Lung (tissue), 11 donors: ENCODE measurements at regions not wholly inside any gene's neighbourhood (a gene's known extent, or its start where the extent isn't known, plus 50 kb on each side); places are given as distances from the start of the nearest gene placed in this dataset.

ENCODE experiments used
- ATAC-seq: fragments of 200-7000 bp; cut with Tn5 transposase; one replicate; pipeline ENCODE4 v1.9.1; 2020; ENCODE audit warnings: moderate number of reproducible peaks; ENCODE audit not compliant: insufficient read depth, low FRiP score
- DNase-seq, 3 donors: peaks; one replicate each; pipeline ENCODE4 v3.0.0-alpha.2; 2013 to 2017
- H3K27ac ChIP-seq, 2 donors: one replicate each; pipeline ENCODE4 v1.5.1; 2013; ENCODE audit warnings: mild to moderate bottlenecking in 2 of 2, moderate library complexity in 2 of 2, control low read depth in 1 of 2, inconsistent platforms in 1 of 2, low read depth in 1 of 2, low read length in 1 of 2
- H3K27me3 ChIP-seq, 3 donors: one replicate each; pipeline ENCODE4 v1.5.1; 2013; ENCODE audit warnings: low read length in 2 of 3; ENCODE audit not compliant: control insufficient read depth in 3 of 3, insufficient read depth in 3 of 3
- H3K36me3 ChIP-seq, 4 donors: one replicate each; pipeline ENCODE4 v1.5.1; 2013; ENCODE audit warnings: low read length in 4 of 4, mild to moderate bottlenecking in 1 of 4, moderate library complexity in 1 of 4; ENCODE audit not compliant: control insufficient read depth in 4 of 4, insufficient read depth in 4 of 4
- H3K4me1 ChIP-seq, 5 donors: one replicate each; pipeline ENCODE4 v1.5.1; 2013; ENCODE audit warnings: low read length in 5 of 5, mild to moderate bottlenecking in 2 of 5, moderate library complexity in 1 of 5; ENCODE audit not compliant: control insufficient read depth in 5 of 5, insufficient read depth in 5 of 5
- H3K4me3 ChIP-seq: one replicate; pipeline ENCODE4 v1.5.1; 2013; ENCODE audit warnings: mild to moderate bottlenecking, control low read depth, moderate library complexity
- H3K9ac ChIP-seq, 2 donors: one replicate each; pipeline ENCODE4 v1.5.1; 2013; ENCODE audit warnings: low read length in 2 of 2, control low read depth in 1 of 2; ENCODE audit not compliant: insufficient read depth in 1 of 2
- H3K9me3 ChIP-seq, 4 donors: one replicate each; pipeline ENCODE4 v1.5.1; 2013; ENCODE audit warnings: low read length in 3 of 4, mild to moderate bottlenecking in 1 of 4, moderate library complexity in 1 of 4; ENCODE audit not compliant: control insufficient read depth in 4 of 4, insufficient read depth in 3 of 4
- WGBS, 2 donors: extraction: QIAGEN DNeasy Blood & Tissue Kit; methylation state at CpG; one replicate each; pipeline ENCODE4 v1.1.7; 2013; 5-methylcytosine and 5-hydroxymethylcytosine counted together
- TF ChIP-seq, protein P1 (sequence below): IDR thresholded peaks from 2 replicates; pipeline ENCODE4 v1.5.1; 2012; ENCODE audit warnings: mild to moderate bottlenecking; ENCODE audit errors: control extremely low read depth, extremely low read depth
- donor health status: control.
- donor health status: control.
- donor health status: Bipolar disorder and iron deficiency.
- donor health status: healthy.
- donor health status: DM: yes; HTN: yes; CAD: no.

DNA sequence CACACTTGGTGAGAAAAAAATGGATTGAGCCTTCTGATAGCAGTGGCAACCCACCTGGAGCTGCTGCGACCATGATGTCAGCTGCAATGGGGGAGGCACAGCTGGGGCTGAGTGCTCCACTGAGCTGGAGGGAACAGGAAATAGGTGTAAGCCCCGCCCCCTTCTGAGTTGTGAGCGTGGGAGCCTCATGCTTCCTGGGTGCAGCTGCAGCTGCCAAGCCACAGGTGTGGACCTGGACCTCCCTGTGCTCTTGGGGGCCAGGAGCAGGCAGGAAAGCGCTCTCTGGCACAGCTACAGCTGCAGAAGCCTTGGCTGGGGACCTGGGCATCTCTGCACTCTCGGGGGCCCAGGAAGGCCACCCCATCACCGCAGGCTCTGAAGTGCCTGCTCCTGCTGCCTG is 970.6 kb downstream of the DCDC2C start:
- H3K4me3 ChIP-seq = no peak overlapping the region
- no peak overlapping the region for H3K9ac ChIP-seq
- H3K36me3 ChIP-seq = no peaks in the 10 kb centered on the region
- ATAC-seq (no peak), DNase-seq (no peak)
- TF ChIP-seq, protein P1, sequence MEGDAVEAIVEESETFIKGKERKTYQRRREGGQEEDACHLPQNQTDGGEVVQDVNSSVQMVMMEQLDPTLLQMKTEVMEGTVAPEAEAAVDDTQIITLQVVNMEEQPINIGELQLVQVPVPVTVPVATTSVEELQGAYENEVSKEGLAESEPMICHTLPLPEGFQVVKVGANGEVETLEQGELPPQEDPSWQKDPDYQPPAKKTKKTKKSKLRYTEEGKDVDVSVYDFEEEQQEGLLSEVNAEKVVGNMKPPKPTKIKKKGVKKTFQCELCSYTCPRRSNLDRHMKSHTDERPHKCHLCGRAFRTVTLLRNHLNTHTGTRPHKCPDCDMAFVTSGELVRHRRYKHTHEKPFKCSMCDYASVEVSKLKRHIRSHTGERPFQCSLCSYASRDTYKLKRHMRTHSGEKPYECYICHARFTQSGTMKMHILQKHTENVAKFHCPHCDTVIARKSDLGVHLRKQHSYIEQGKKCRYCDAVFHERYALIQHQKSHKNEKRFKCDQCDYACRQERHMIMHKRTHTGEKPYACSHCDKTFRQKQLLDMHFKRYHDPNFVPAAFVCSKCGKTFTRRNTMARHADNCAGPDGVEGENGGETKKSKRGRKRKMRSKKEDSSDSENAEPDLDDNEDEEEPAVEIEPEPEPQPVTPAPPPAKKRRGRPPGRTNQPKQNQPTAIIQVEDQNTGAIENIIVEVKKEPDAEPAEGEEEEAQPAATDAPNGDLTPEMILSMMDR = no peak
- H3K9me3 ChIP-seq = no peaks in the 10 kb centered on the region
- 84 to 89% methylated on average over 6 of the region's 6 CpGs for WGBS, 2 donors
- H3K4me1 ChIP-seq = no peaks in the 10 kb centered on the region
- no peaks in the 10 kb centered on the region for H3K27me3 ChIP-seq
- no peak overlapping the region for H3K27ac ChIP-seq

GRCh38 chr2:4675295-4675694 is 971.9 kb downstream of the DCDC2C start:
- DNase-seq = no peak
- no peak for ATAC-seq
- Histone ChIP-seq H3K9ac (no peak overlapping the region), H3K4me1 (no peaks in the 10 kb centered on the region), H3K27me3 (no peaks in the 10 kb centered on the region), H3K27ac (no peak overlapping the region), H3K4me3 (no peak overlapping the region), H3K9me3 (peaks cover 0 to 4% (median 0%) of the 10 kb centered on the region in 4 donors), H3K36me3 (no peaks in the 10 kb centered on the region)
- TF ChIP-seq, protein P1 = no peak
- 88 to 96% methylated on average over 7 of the region's 7 CpGs for WGBS, 2 donors

- ATAC-seq (no peak), DNase-seq (peak in 1 of 3 donors; percentile 14)
- no peaks in the 10 kb centered on the region for H3K36me3 ChIP-seq
- H3K9ac ChIP-seq = no peak overlapping the region
- WGBS, 2 donors = 71 to 81% methylated on average over 4 of the region's 4 CpGs
- H3K27me3 ChIP-seq = no peaks in the 10 kb centered on the region
- no peak overlapping the region for H3K27ac ChIP-seq
- TF ChIP-seq, protein P1 = no peak
- no peaks in the 10 kb centered on the region for H3K4me1 ChIP-seq
- H3K4me3 ChIP-seq = no peak overlapping the region
- peaks cover 0 to 4% (median 0%) of the 10 kb centered on the region in 4 donors for H3K9me3 ChIP-seq
Measured at GRCh38 chr2:4678927-4679326, 975.6 kb downstream of the DCDC2C start.

- H3K9me3 ChIP-seq = peaks cover 0 to 4% (median 0%) of the 10 kb centered on the region in 4 donors
- no peak overlapping the region for H3K27ac ChIP-seq
- H3K4me3 ChIP-seq = no peak overlapping the region
- DNase-seq (no peak), ATAC-seq (no peak)
- no peaks in the 10 kb centered on the region for H3K4me1 ChIP-seq
- H3K9ac ChIP-seq = no peak overlapping the region
- no peaks in the 10 kb centered on the region for H3K27me3 ChIP-seq
- 93 to 94% methylated on average over 5 of the region's 5 CpGs for WGBS, 2 donors
- TF ChIP-seq, protein P1 = no peak
- no peaks in the 10 kb centered on the region for H3K36me3 ChIP-seq
Measured at GRCh38 chr2:4679391-4679790, 976.0 kb downstream of the DCDC2C start.
